BLaER1 treated with 17β-estradiol and CSF1 and Interleukin-3, amounts not matched to agents 10 nM and 100 nM (cell line): ENCODE measurements at regions not wholly inside any gene's neighbourhood (a gene's known extent, or its start where the extent isn't known, plus 50 kb on each side); places are given as distances from the start of the nearest gene placed in this dataset.
A peak's percentile ranks its signal among the peaks of the same experiment; 100 is the strongest.
"Not testable (repeated sequence)": the region's sequence is repeated elsewhere in the genome, so short reads cannot be mapped to it uniquely, and the experiment has no call there.

Experiments used
- H3K27ac ChIP-seq, 11 experiments: shearing (Covaris generic); formaldehyde crosslinking; 2 replicates each; pipeline ENCODE4 v1.8.1; 2022
- H3K27me3 ChIP-seq, 11 experiments: shearing (Covaris generic); formaldehyde crosslinking; 2 replicates each; pipeline ENCODE4 v1.8.1; 2022
- H3K36me3 ChIP-seq, 11 experiments: shearing (Covaris generic); formaldehyde crosslinking; 2 replicates each; pipeline ENCODE4 v1.8.1; 2022
- H3K4me1 ChIP-seq, 10 experiments: shearing (Covaris generic); formaldehyde crosslinking; 2 replicates each; pipeline ENCODE4 v1.8.1; 2022
- H3K4me2 ChIP-seq, 11 experiments: shearing (Covaris generic); formaldehyde crosslinking; 2 replicates each; pipeline ENCODE4 v1.8.1; 2022
- H3K4me3 ChIP-seq, 10 experiments: shearing (Covaris generic); formaldehyde crosslinking; 2 replicates each; pipeline ENCODE4 v1.8.1; 2022
- H3K9ac ChIP-seq, 11 experiments: shearing (Covaris generic); formaldehyde crosslinking; 2 replicates each; pipeline ENCODE4 v1.8.1; 2022
- H3K9me3 ChIP-seq, 11 experiments: shearing (Covaris generic); formaldehyde crosslinking; replicated peaks in 1 of 11; 2 replicates each; pipeline ENCODE4 v1.8.1; 2022
- H4K20me1 ChIP-seq, 11 experiments: shearing (Covaris generic); formaldehyde crosslinking; 2 replicates each; pipeline ENCODE4 v1.8.1; 2022
- Cebpa-rat ChIP-seq, 11 experiments: shearing (Covaris generic); IDR thresholded peaks; 2 replicates each; pipeline ENCODE4 v1.8.1; 2022

- no peak overlapping the region; a peak in 1 of 22 replicates for H3K27ac ChIP-seq
- no peak overlapping the region for H3K4me3 ChIP-seq
- H3K4me1 ChIP-seq = peaks cover 5 to 69% (median 17%) of the 10 kb centered on the region in 10 experiments
- H4K20me1 ChIP-seq = no peaks in the 10 kb centered on the region
- no peak overlapping the region for H3K9ac ChIP-seq
- H3K9me3 ChIP-seq = peaks cover 0 to 10% (median 5%) of the 10 kb centered on the region in 11 experiments; a peak in 9 of 22 replicates
- TF ChIP-seq Cebpa-rat (IDR thresholded peaks at IDR 0.05) = no peak
- H3K27me3 ChIP-seq = no peaks in the 10 kb centered on the region
- peaks cover 0 to 27% (median 0%) of the 10 kb centered on the region in 11 experiments; a peak in 4 of 22 replicates for H3K36me3 ChIP-seq
- H3K4me2 ChIP-seq = 0 out of 22 replicates have a peak overlapping the region, but pooled peaks of 1 of the 11 experiments have one; percentile 1
Measured at GRCh38 chr11:14584595-14584994, 59.0 kb upstream of the PDE3B start.

- TF ChIP-seq Cebpa-rat (IDR thresholded peaks at IDR 0.05) = no peak
- peak overlapping the region in 1 of 11 experiments; percentile 30; a peak in 1 of 22 replicates for H3K27ac ChIP-seq
- H3K4me2 ChIP-seq = peak overlapping the region in 2 of 11 experiments; percentile 71 to 75; a peak in 3 of 22 replicates
- peaks cover 0 to 35% (median 0%) of the 10 kb centered on the region in 11 experiments; a peak in 5 of 22 replicates for H3K36me3 ChIP-seq
- H3K27me3 ChIP-seq = no peaks in the 10 kb centered on the region
- no peak overlapping the region for H3K4me3 ChIP-seq
- H4K20me1 ChIP-seq = no peaks in the 10 kb centered on the region
- peaks cover 0 to 60% (median 9%) of the 10 kb centered on the region in 10 experiments; a peak in 14 of 20 replicates for H3K4me1 ChIP-seq
- no peak overlapping the region for H3K9ac ChIP-seq
- H3K9me3 ChIP-seq = peaks cover 0 to 9% (median under 1%) of the 10 kb centered on the region in 11 experiments; a peak in 8 of 22 replicates
Measured at GRCh38 chr11:14585438-14585837, 58.2 kb upstream of the PDE3B start.

GRCh38 chr11:14587258-14587657, 56.3 kb upstream of the PDE3B start:
- no peaks in the 10 kb centered on the region for H3K27me3 ChIP-seq

DNA sequence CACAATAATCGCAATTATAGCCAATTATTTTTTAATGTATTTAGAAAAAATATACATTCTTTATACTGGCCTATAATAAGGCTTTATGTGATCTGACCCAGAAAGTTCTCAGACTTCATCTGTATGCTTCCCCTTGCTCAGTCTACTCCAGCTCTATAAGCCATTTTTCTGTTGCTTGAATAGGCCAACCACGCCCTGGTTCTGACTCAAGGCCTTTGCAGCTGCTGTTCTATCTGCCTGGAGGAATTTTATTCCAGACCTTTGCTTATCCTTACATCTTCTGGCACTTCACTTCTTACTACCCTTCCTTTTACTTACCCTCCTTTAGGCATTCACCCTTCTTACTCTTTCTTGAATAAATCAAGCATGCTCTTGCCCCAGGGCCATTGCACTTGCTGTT, 54.9 kb upstream of the PDE3B start:
- H3K4me3 ChIP-seq = no peak overlapping the region
- TF ChIP-seq Cebpa-rat (IDR thresholded peaks at IDR 0.05) = no peak
- no peaks in the 10 kb centered on the region for H3K27me3 ChIP-seq
- no peak overlapping the region for H3K9ac ChIP-seq
- peaks cover 0 to 58% (median 5%) of the 10 kb centered on the region in 10 experiments; a peak in 10 of 20 replicates for H3K4me1 ChIP-seq
- H3K27ac ChIP-seq = no peak overlapping the region
- H3K36me3 ChIP-seq = peaks cover 0 to 34% (median 0%) of the 10 kb centered on the region in 11 experiments; a peak in 7 of 22 replicates
- H3K4me2 ChIP-seq = peak overlapping the region in 1 of 11 experiments; percentile 75; a peak in 3 of 22 replicates
- H3K9me3 ChIP-seq = peaks cover 0 to 24% (median 10%) of the 10 kb centered on the region in 11 experiments; a peak in 15 of 22 replicates
- no peaks in the 10 kb centered on the region for H4K20me1 ChIP-seq

More at GRCh38 chr11:14587258-14587657, 56.3 kb upstream of the PDE3B start:
- Histone ChIP-seq H3K9ac (peak overlapping the region in 3 of 11 experiments; percentile 50 to 73 (median 54); a peak in 5 of 22 replicates), H3K36me3 (peaks cover 0 to 44% (median 0%) of the 10 kb centered on the region in 11 experiments; a peak in 9 of 22 replicates), H3K4me1 (peaks cover 0 to 52% (median 3%) of the 10 kb centered on the region in 10 experiments; a peak in 10 of 20 replicates), H3K4me2 (peak overlapping the region in 5 of 11 experiments; percentile 6 to 75 (median 60); a peak in 9 of 22 replicates), H3K4me3 (no peak overlapping the region), H3K27ac (peak overlapping the region in 4 of 11 experiments; percentile 10 to 77 (median 60); a peak in 6 of 22 replicates), H4K20me1 (no peaks in the 10 kb centered on the region), H3K9me3 (peaks cover 0 to 19% (median 10%) of the 10 kb centered on the region in 11 experiments; a peak in 15 of 22 replicates)
- no peak for TF ChIP-seq Cebpa-rat (IDR thresholded peaks at IDR 0.05)

GRCh38 chr11:14589421-14589820, 54.2 kb upstream of the PDE3B start:
- H3K27ac ChIP-seq = no peak overlapping the region
- H3K27me3 ChIP-seq = no peaks in the 10 kb centered on the region
- H4K20me1 ChIP-seq = no peaks in the 10 kb centered on the region
- H3K9me3 ChIP-seq = peaks cover 0 to 24% (median 10%) of the 10 kb centered on the region in 11 experiments; a peak in 15 of 22 replicates
- H3K9ac ChIP-seq = no peak overlapping the region
- H3K4me3 ChIP-seq = no peak overlapping the region
- H3K36me3 ChIP-seq = peaks cover 0 to 30% (median 0%) of the 10 kb centered on the region in 11 experiments; a peak in 7 of 22 replicates
- no peak overlapping the region for H3K4me2 ChIP-seq
- H3K4me1 ChIP-seq = peaks cover 0 to 63% (median 6%) of the 10 kb centered on the region in 10 experiments; a peak in 10 of 20 replicates
- no peak for TF ChIP-seq Cebpa-rat (IDR thresholded peaks at IDR 0.05)

- H3K4me2 ChIP-seq, H3K27me3 ChIP-seq, H3K27ac ChIP-seq, H4K20me1 ChIP-seq, H3K4me3 ChIP-seq, H3K9ac ChIP-seq: not testable (repeated sequence)
- peaks cover 0 to 25% (median 0%) of the 10 kb centered on the region in 11 experiments; a peak in 7 of 22 replicates for H3K36me3 ChIP-seq
- H3K4me1 ChIP-seq = peaks cover 0 to 47% (median 6%) of the 10 kb centered on the region in 10 experiments; a peak in 10 of 20 replicates
- peaks cover 3 to 30% (median 10%) of the 10 kb centered on the region in 11 experiments; a peak in 17 of 22 replicates for H3K9me3 ChIP-seq
Measured at GRCh38 chr11:14591046-14591445, 52.6 kb upstream of the PDE3B start.

GRCh38 chr11:14593671-14594070, 49.9 kb upstream of the PDE3B start:
- H3K4me3 ChIP-seq = no peak overlapping the region
- peak overlapping the region in 6 of 11 experiments; percentile 15 to 74 (median 59); a peak in 11 of 22 replicates for H3K27ac ChIP-seq
- H3K4me2 ChIP-seq = peak overlapping the region in 6 of 11 experiments; percentile 2 to 67 (median 10); a peak in 8 of 22 replicates
- no peak for TF ChIP-seq Cebpa-rat (IDR thresholded peaks at IDR 0.05)
- H3K27me3 ChIP-seq = no peaks in the 10 kb centered on the region
- peak overlapping the region in 1 of 11 experiments; percentile 18; a peak in 1 of 22 replicates for H3K9ac ChIP-seq
- H3K9me3 ChIP-seq = peaks cover 5 to 44% (median 16%) of the 10 kb centered on the region in 11 experiments; a peak in 18 of 22 replicates
- peaks cover 0 to 28% (median 3%) of the 10 kb centered on the region in 11 experiments; a peak in 8 of 22 replicates for H3K36me3 ChIP-seq
- no peaks in the 10 kb centered on the region for H4K20me1 ChIP-seq
- peaks cover 0 to 21% (median 3%) of the 10 kb centered on the region in 10 experiments; a peak in 7 of 20 replicates for H3K4me1 ChIP-seq
